ENCODE measurements at regions not wholly inside any gene's neighbourhood (a gene's known extent, or its start where the extent isn't known, plus 50 kb on each side); places are given as distances from the start of the nearest gene placed in this dataset.
"Not testable (repeated sequence)": the region's sequence is repeated elsewhere in the genome, so short reads cannot be mapped to it uniquely, and the experiment has no call there.

DNA sequence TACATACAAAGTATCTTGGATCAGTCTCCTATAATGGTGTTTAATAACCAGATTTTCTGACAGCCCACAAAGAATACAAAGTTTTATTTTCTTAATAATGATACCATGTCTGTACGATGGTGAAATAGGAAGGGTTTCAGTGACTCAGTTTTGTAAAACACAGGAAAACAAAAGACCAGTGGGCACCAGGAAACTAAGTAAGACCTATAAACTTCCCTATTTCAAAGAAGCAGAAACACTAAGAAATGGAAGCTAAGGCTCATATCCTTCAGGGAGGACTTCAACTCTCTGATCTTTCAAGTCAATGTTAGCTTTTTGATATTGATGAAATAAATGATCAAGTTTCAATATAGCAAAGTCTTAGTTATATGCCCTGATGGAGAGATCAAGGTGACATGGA lies 196.0 kb downstream of the DUSP6 start:
- Mint-ChIP-seq H3K9me3 (peaks cover 2 to 4% of the 10 kb centered on the region in 2 donors), H3K27ac (peak overlapping the region; percentile 86)
- ATAC-seq (replicated peaks in 1 of 2): no peak

DNA sequence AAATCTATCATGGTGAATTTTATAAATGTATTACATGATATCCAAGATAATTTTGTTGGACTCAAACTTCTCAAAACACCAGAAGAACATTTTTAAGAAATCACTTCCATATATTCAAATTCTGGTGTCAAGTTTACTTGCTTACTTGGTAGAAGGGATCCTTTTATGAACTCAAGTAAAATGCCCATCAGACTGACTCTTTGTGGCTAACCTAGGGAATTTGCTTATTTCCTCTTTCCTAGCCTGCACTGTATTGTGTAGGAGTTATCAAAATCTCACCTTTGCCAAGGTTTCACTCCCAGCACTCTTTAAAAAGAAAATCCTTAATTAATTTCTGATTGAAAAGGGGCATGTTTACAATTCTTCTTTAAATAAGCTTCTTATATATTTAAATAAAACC lies 196.5 kb downstream of the DUSP6 start:
- H3K9me3 Mint-ChIP-seq: peaks cover 5 to 7% of the 10 kb centered on the region in 2 donors
- H3K27me3 Mint-ChIP-seq (ENCODE audit: low read depth): no peaks in the 10 kb centered on the region
- H3K4me1 Mint-ChIP-seq (ENCODE audit: low read depth): peaks cover 36% of the 10 kb centered on the region
- DNase-seq (no peak), ATAC-seq (replicated peaks in 1 of 2) (no peak)
- H3K4me3 Mint-ChIP-seq: no peak overlapping the region
- H3K27ac Mint-ChIP-seq: no peak overlapping the region
- peaks cover 12 to 15% of the 10 kb centered on the region in 2 donors for H3K36me3 Mint-ChIP-seq (ENCODE audit: insufficient read depth in 2 of 2)

More for the DNA sequence above, 196.0 kb downstream of the DUSP6 start:
- H3K27me3 Mint-ChIP-seq (ENCODE audit: low read depth): no peaks in the 10 kb centered on the region
- peaks cover 11% of the 10 kb centered on the region in 2 donors for H3K36me3 Mint-ChIP-seq (ENCODE audit: insufficient read depth in 2 of 2)
- H3K4me3 Mint-ChIP-seq: peak overlapping the region; percentile 15 to 58
- H3K4me1 Mint-ChIP-seq (ENCODE audit: low read depth): peaks cover 36% of the 10 kb centered on the region
- no peak for DNase-seq

DNA sequence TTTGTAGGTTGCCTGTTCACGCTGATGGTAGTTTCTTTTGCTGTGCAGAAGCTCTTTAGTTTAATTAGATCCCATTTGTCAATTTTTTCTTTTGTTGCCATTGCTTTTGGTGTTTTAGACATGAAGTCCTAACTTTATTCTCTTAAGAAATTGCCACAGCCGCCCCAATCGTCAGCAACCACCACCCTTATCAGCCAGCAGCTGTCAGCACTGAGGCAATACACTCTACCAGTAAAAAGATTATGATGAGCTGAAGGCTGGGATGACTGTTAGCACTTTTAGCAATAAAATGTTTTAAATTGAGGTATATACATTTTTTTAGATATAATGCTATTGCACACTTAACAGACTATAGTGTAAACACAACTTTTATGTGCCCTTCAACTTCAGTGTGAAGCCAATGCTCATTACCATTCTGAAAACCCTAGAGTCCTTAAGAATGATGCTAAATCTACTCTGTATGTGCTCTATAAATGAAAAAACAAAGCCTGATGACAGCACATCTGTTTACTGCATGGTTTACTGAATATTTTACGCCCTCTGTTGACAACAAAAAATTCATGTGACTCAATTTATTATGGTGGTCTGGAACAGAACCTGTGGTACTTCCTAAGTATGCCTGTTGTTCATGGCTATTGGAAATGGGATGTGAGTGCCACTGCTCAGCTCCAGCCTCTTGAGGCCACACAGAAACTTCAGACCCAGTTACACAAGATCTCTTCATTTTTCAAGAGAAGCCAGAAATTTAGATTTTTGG lies 197.4 kb downstream of the DUSP6 start:
- Mint-ChIP-seq H3K4me3 (peak overlapping the region in 1 of 2 donors; percentile 8), H3K27me3 (ENCODE audit: low read depth) (no peaks in the 10 kb centered on the region), H3K27ac (no peak overlapping the region), H3K36me3 (ENCODE audit: insufficient read depth in 2 of 2) (peaks cover 13 to 17% of the 10 kb centered on the region in 2 donors), H3K9me3 (peaks cover 9 to 12% of the 10 kb centered on the region in 2 donors), H3K4me1 (ENCODE audit: low read depth) (peaks cover 36% of the 10 kb centered on the region)
- ATAC-seq (replicated peaks in 1 of 2) (no peak), DNase-seq (no peak)

DNA sequence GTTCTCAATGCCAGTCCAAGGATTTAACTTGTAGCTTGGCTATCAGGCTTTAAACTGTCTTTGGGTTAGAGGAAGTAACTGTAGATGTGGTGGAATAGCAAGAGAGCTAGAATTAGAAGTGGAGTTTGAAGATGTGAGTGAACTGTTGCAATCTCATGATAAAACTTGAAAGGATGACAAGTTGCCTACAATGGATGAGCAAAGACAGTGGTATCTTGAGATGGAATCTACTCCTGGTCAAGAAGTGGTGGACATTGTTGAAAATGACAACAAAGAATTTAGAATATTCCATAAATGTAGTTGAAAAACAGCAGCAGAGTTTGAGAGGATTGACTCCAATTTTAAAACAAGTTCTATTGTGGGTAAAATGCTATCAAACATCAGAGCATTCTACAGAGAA lies 199.0 kb downstream of the DUSP6 start:
- DNase-seq (no peak), ATAC-seq (replicated peaks in 1 of 2) (no peak)
- H3K27me3 Mint-ChIP-seq (ENCODE audit: low read depth): no peaks in the 10 kb centered on the region
- H3K27ac Mint-ChIP-seq: no peak overlapping the region
- H3K9me3 Mint-ChIP-seq: peaks cover 9 to 16% of the 10 kb centered on the region in 2 donors
- H3K36me3 Mint-ChIP-seq (ENCODE audit: insufficient read depth in 2 of 2): peaks cover 16 to 17% of the 10 kb centered on the region in 2 donors
- H3K4me3 Mint-ChIP-seq: no peak overlapping the region
- H3K4me1 Mint-ChIP-seq (ENCODE audit: low read depth): peaks cover 36% of the 10 kb centered on the region

DNA sequence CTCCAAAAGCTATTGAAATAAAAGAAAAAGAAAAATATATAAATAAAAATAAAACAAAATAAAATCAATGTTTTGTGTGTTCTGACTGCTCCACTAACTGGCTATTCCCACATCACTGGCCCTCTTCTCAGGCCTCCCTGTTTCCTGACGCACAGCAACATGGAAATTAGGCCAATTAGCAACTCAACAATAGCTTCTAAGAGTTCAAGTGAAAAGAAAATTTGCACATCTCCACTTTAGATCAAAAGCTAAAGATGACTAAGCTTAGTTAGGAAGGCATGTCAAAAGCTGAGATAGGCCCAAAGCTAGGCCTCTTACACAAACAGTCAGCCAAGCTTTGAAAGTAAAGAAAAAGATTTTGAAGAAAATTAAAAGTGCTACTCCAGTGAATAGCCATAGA lies 200.8 kb downstream of the DUSP6 start:
- Mint-ChIP-seq H3K27ac (no peak overlapping the region), H3K27me3 (ENCODE audit: low read depth) (no peaks in the 10 kb centered on the region), H3K9me3 (peaks cover 10 to 16% of the 10 kb centered on the region in 2 donors), H3K4me3 (no peak overlapping the region), H3K36me3 (ENCODE audit: insufficient read depth in 2 of 2) (peaks cover 16 to 19% of the 10 kb centered on the region in 2 donors), H3K4me1 (ENCODE audit: low read depth) (peaks cover 23% of the 10 kb centered on the region)
- DNase-seq: no peak
- ATAC-seq (replicated peaks in 1 of 2): no peak

DNA sequence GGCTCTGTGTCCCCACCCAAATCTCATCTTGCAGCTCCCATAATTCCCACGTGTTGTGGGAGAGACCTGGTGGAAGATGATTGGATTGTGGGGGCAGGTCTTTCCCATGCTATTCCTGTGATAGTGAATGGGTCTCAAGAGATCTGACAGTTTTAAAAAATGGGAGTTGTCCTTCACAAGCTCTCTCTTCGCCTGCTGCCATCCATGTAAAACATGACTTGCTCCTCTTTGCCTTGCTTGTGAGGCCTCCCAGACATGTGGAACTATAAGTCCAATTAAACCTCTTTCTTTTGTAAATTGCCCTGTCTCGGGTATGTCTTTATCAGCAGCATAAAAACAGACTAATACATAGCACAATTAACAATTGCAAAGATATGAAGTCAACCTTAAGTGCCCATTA lies 201.5 kb downstream of the DUSP6 start:
- not testable (repeated sequence) for H3K27ac Mint-ChIP-seq; H3K4me3 Mint-ChIP-seq; ATAC-seq (replicated peaks in 1 of 2); DNase-seq; H3K27me3 Mint-ChIP-seq (ENCODE audit: low read depth)
- H3K9me3 Mint-ChIP-seq: peaks cover 10 to 16% of the 10 kb centered on the region in 2 donors
- H3K36me3 Mint-ChIP-seq (ENCODE audit: insufficient read depth in 2 of 2): peaks cover 16 to 19% of the 10 kb centered on the region in 2 donors
- peaks cover 16% of the 10 kb centered on the region for H3K4me1 Mint-ChIP-seq (ENCODE audit: low read depth)

DNA sequence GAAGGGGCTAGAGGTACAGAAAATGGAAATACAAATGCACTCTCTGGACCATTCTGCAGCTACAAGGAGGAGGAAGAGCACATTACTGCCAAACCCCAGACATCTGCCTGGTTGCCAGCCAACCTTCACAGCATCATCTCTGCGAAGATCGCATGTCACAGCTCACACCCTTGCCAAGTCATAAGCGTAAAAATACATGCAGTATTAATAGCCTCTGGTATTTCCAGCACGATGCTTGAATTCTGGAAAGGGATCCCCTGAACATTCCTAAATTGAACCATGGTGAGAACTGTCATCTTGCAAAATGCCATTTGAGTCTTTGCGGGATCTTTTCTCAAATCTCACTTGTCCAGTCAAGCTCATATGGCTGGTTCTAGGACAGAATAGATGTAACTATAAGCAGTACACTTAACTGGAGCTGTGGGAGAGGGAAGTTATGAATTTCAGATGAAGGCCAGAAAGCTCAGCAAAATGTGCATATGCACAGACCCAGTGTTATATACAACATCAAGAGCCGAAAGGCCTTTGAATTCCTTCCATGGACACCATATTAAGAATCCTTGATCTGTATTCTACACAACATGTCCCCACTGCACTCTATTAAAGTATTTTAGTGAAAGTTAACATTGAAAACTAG lies 211.6 kb downstream of the DUSP6 start:
- H3K4me3 Mint-ChIP-seq: no peak overlapping the region
- ATAC-seq (replicated peaks in 1 of 2): no peak

DNA sequence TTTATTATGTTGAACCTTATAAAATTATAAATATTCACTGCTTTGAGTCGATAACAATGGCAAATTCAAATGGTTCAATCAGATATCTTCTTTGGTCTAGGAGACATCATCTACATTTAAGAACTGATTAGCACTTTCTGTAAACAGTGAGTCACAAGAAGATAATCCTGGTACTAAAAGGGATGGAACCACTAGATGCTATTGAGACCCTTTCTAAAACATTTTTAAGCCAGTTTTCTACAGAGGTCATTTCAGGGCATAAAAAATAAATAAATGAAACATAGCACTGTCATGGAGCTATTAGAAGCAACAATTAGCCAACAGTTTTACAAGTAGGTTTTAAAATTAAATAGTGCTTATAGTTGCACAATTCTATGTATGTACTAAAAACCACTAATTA lies 212.2 kb downstream of the DUSP6 start:
- Mint-ChIP-seq H3K27me3 (ENCODE audit: low read depth) (peaks cover 6% of the 10 kb centered on the region), H3K27ac (no peak overlapping the region), H3K36me3 (ENCODE audit: insufficient read depth in 2 of 2) (peaks cover 0 to 1% of the 10 kb centered on the region in 2 donors), H3K9me3 (no peaks in the 10 kb centered on the region), H3K4me3 (no peak overlapping the region), H3K4me1 (ENCODE audit: low read depth) (peaks cover 42% of the 10 kb centered on the region)
- DNase-seq (no peak), ATAC-seq (replicated peaks in 1 of 2) (no peak)

More for the DNA sequence above, 211.6 kb downstream of the DUSP6 start:
- Mint-ChIP-seq H3K27ac (no peak overlapping the region), H3K9me3 (no peaks in the 10 kb centered on the region), H3K4me1 (ENCODE audit: low read depth) (peaks cover 39% of the 10 kb centered on the region), H3K36me3 (ENCODE audit: insufficient read depth in 2 of 2) (peaks cover 0 to 1% of the 10 kb centered on the region in 2 donors), H3K27me3 (ENCODE audit: low read depth) (peaks cover 6% of the 10 kb centered on the region)
- no peak for DNase-seq

DNA sequence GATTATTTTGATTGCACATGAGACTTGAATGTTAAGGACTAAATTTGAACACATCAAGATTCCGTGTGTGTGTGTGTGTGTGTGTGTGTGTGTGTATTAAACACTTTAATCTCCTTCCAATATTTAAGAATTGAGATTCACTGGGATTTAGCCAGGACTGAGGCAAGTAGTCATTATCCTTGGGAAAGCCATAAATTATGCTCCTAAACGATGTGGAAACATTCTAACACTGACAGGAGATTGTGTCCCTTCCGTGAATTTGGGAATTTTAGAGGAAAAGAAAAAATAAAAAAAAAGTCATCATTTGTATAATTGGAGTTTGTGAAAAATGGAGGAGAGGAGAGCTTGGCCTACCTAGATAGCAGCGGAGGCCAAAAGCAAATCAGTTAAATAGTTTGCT lies 212.9 kb downstream of the DUSP6 start:
- H3K27me3 Mint-ChIP-seq (ENCODE audit: low read depth): peaks cover 6% of the 10 kb centered on the region
- ATAC-seq (replicated peaks in 1 of 2): no peak
- no peak for DNase-seq
- H3K4me1 Mint-ChIP-seq (ENCODE audit: low read depth): peaks cover 42% of the 10 kb centered on the region
- H3K9me3 Mint-ChIP-seq: no peaks in the 10 kb centered on the region
- H3K27ac Mint-ChIP-seq: peak overlapping the region; percentile 73
- peaks cover 0 to 1% of the 10 kb centered on the region in 2 donors for H3K36me3 Mint-ChIP-seq (ENCODE audit: insufficient read depth in 2 of 2)
- H3K4me3 Mint-ChIP-seq: no peak overlapping the region

DNA sequence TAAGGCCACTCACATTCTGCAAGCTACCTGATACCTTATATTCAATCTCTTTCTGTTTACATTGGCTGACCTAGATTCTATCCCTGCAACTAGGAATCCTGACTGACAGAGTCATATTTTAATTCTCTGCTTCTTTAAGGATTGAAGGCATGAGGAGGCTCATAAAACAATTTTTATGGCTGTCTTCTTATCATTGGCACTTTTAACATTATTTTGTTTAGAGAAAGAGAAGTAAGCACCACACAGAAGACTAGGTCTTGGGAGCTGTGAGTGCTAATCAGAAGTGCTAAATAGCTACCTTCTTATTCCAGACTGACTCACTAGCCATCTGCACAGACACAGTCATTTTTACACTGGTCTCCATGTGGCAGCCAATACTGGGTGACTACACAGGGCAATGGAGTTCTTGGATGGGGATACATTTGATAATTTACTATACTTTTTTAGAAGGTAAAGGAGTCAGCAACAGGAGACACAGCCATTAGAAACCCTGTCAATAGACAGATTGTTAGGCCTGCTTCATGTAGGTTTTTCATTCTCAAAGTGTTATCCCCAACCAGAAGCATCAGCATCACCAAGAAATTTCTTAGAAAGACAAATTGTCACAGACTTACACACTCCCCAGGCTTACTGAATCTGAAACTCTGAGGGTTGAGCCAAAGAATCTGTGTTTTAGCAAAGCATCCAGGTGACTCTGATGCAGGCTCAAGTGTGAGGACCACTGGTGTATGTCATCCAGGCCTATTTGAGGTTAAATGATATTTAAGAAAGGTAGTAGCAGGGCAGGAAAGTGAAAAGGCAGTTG lies 214.1 kb downstream of the DUSP6 start:
- peak; percentile 90 to 92 for ATAC-seq (replicated peaks in 1 of 2)
- Mint-ChIP-seq H3K27me3 (ENCODE audit: low read depth) (peaks cover 6% of the 10 kb centered on the region), H3K4me1 (ENCODE audit: low read depth) (peaks cover 42% of the 10 kb centered on the region), H3K27ac (peak overlapping the region; percentile 94), H3K9me3 (no peaks in the 10 kb centered on the region), H3K4me3 (peak overlapping the region; percentile 36 to 84), H3K36me3 (ENCODE audit: insufficient read depth in 2 of 2) (peaks cover under 1 to 1% of the 10 kb centered on the region in 2 donors)
- DNase-seq: peak; percentile 59 to 63

DNA sequence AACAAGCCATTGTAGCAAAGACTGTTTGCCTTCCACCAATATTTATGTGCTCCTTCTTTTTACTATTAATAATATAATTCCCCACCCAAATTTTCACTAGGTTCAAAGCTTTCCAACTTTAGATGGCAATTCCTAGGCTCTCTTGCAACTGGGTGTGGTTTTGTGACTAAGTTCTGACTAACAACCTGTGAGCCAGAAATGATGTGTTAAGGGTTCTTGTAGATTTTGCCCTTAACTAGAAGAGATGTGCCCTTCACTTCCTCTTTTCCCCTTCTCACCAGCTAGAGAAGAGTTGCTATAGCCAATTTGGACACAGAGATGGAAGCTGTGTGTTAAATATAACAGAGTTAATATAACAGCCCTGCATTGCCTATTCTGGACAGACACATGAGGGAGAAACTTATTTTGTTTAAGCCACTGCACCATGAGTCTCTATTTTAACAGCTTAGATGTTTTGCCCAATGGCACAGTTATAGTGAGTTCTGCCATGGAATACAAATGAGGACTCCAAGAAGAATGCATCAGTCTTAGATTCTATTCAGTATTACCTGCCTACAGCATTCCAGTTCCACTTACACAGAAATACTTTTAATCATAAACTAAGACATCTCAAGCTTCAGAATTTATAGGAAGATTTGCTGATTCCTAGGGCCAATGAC lies 216.2 kb downstream of the DUSP6 start:
- ATAC-seq (replicated peaks in 1 of 2): peak; percentile 61 to 68
- DNase-seq: peak; percentile 6 to 28
- Mint-ChIP-seq H3K27ac (peak overlapping the region; percentile 68), H3K4me3 (peak overlapping the region; percentile 5 to 49), H3K4me1 (ENCODE audit: low read depth) (peaks cover 42% of the 10 kb centered on the region), H3K36me3 (ENCODE audit: insufficient read depth in 2 of 2) (peaks cover 3 to 4% of the 10 kb centered on the region in 2 donors), H3K27me3 (ENCODE audit: low read depth) (no peaks in the 10 kb centered on the region), H3K9me3 (peaks cover 0 to 2% of the 10 kb centered on the region in 2 donors)

DNA sequence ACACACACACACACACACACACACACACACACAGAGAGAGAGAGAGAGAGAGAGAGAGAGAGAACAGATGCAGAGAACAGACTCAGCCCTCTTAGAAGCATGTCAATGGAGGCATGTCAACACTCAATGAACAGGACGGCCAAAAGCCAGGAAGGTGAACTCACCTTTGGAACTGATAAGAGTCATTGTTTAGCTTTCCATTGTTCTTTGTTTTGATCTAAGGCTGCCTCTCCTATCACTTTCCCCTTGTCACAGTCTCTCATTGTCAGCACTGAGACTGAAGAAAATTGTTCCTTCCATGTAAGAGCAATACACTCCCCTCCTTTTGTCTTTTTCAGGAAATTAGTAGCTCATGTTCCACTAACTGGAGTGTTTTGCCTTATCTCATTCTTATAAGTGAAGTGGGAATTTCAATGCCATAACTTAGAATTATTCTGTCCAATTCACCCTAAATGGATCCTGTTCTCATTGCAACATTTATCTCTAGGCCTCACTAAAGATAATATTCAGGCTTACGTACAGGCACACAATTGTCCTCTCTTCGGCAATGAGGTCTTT lies 218.0 kb downstream of the DUSP6 start:
- no peak overlapping the region for H3K27ac Mint-ChIP-seq

More for the DNA sequence above, 218.0 kb downstream of the DUSP6 start:
- H3K27me3 Mint-ChIP-seq (ENCODE audit: low read depth): no peaks in the 10 kb centered on the region
- peaks cover 42% of the 10 kb centered on the region for H3K4me1 Mint-ChIP-seq (ENCODE audit: low read depth)
- no peak for ATAC-seq (replicated peaks in 1 of 2)
- peaks cover 0 to 2% of the 10 kb centered on the region in 2 donors for H3K9me3 Mint-ChIP-seq
- H3K4me3 Mint-ChIP-seq: no peak overlapping the region
- no peak for DNase-seq
- peaks cover 2 to 4% of the 10 kb centered on the region in 2 donors for H3K36me3 Mint-ChIP-seq (ENCODE audit: insufficient read depth in 2 of 2)

Data from activated T-cell treated with anti-CD3 and anti-CD28 coated beads, Interleukin-2, amount 50 U/mL, for 72 hours (primary cell).